RPMI8226 (cell line): ENCODE measurements at regions not wholly inside any gene's neighbourhood (a gene's known extent, or its start where the extent isn't known, plus 50 kb on each side); places are given as distances from the start of the nearest gene placed in this dataset.
"Not testable (repeated sequence)": the region's sequence is repeated elsewhere in the genome, so short reads cannot be mapped to it uniquely, and the experiment has no call there.

Source experiments
- DNase-seq: peaks from one replicate; pipeline ENCODE4 v3.0.0-alpha.2; 2015

DNA sequence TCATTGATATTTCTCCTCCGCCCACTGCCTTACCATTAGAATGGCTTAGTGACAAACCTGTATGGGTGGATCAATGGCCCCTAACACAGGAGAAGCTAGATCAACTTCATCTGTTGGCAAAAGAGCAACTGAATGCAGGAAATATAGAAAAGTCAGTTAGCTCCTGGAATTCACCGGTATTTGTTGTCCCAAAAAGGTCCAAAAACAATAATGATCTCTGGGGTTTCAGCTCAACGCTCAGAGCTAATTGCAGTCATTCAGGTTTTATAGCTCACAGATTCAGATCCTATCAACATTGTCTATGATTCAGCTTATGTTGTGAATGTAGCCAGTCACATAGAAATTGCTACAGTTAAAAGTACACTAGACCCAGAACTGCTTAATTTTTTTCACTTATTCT, 124.0 kb upstream of the ZCCHC13 start:
- no peak for DNase-seq

DNA sequence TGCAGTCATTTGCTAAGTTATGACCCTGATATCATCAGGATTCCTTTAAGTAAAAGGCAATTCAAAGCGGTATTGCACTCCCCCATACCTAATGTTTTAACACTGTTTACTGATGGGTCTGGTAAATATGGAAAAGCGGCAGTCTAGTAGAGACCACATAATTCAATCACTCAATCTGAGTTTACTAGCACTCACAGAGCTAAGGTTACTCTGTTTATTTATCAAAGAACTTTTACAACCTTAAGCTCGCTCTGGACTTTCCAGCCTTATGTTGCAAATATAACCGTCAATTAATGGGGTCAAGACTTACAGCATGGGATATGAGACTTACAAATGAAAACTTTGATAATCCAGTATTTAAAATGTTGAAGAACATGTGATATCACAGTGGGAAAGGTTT, 124.5 kb upstream of the ZCCHC13 start:
- no peak for DNase-seq

DNA sequence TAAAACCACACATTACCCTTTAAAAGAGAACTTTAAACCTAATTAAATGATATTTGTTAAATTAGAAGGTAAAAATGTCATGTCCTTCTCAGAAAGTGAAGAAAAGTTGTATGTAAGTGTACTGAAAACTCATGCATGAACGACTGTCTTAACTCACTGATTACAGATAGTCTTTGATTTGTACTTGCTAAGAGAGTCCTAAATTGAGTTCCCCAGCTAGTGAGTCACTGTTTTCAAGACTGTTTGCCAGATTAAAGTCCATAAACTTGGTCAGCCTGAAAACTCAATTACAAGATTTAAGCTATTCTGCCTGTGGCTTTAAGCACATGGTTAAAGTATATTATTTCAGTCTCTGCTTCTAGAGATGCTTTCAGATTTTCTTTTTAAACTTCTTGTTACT, 124.9 kb upstream of the ZCCHC13 start:
- DNase-seq, result no peak

GRCh38 chrX:74178536-74178935, 125.4 kb upstream of the ZCCHC13 start:
- DNase-seq, result no peak

DNA sequence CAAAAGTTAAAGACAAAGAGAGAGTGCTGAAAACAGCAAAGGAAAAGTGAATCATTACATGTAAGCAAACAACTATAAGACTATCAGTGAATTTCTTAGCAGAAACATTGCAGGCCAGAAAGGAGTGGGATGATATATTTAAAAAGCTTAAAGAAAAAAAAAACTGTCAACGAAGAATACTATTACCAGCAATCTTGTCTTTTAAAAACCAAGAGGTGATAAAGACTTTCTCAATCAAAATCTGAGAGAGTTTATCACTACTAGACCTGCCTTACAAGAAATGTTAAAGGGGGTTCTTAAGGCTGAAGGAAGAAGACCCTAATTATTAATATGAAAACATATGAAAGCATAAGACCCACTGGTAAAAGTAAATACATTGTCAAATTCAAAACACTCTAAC, 132.5 kb upstream of the ZCCHC13 start:
- DNase-seq, result no peak

DNA sequence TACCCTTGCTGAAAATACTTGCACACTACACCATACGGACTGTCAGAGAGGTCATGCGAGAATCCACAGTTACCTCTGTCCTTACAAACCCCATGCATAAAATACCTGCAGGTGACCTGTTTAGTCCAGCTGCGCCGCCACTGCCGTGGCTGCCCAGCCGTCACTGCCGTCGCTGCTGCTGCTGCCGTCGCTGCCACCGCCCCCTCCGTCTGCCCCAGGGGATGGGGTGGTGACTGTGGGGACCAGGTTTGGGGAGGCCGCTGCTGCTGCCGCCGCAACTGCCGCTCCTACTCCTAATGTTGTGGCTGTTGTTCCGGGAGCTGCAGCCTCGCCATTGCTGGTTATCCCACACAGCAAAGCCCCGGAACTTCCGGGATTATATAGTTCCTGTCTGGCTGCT, 141.8 kb upstream of the ZCCHC13 start:
- no peak for DNase-seq

DNA sequence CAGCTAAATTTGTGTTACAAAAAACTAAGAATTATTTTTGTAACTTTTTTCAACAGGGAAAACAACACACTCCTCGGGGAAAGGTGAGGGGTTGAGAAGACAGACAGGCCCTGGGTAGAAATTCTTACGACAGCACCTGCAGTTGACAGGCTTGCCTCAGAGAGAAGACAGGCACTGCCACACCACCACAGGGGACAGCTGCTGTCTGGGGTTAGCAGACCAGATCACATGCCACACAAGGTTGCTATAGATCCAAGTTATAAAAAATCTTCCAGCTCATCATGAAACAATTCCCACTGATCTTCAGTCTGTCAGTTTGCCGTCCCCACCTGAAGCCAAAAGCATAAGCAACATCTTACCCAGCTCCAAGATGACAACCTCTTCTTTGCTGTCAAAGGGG, 143.2 kb upstream of the ZCCHC13 start:
- no peak for DNase-seq

DNA sequence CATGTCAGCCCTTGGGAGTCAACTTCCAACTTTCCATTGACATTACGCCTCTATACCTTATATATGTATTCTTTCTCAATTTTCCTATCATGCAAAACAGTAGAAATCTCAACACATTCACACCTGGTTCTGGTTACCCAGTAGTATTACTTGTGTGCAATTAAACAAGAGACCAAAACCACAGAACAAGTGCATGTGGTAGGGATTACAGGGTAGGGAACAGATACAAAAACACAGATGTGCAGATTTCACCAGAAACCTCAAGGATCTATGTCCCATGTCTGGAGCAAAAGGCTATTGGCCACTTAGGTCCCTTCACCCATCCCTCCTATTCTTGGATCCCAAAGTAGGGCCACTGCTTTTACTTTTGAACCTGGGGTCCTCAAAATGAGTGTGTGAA, 143.6 kb upstream of the ZCCHC13 start:
- no peak for DNase-seq

DNA sequence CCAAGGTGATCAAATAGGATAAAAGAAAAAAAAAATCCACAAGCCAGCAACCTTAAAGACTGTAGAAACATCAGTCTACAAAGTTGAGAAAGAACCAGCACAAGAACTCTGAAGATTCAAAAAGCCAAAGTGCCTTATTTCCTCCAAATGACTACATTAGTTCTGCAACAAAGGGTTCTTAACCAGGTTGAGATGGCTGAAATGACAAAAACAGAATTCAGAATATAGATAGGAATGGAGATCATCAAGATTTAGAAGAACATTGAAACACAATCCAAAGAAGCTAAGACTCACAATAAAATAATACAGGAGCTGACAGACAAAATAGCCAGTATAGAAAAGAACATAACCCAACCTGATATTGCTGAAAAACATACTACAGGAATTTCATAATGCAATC, 156.5 kb upstream of the ZCCHC13 start:
- DNase-seq, result no peak

- no peak for DNase-seq
These were observed 165.0 kb upstream of the ZCCHC13 start for GRCh38 chrX:74138943-74139342.

DNA sequence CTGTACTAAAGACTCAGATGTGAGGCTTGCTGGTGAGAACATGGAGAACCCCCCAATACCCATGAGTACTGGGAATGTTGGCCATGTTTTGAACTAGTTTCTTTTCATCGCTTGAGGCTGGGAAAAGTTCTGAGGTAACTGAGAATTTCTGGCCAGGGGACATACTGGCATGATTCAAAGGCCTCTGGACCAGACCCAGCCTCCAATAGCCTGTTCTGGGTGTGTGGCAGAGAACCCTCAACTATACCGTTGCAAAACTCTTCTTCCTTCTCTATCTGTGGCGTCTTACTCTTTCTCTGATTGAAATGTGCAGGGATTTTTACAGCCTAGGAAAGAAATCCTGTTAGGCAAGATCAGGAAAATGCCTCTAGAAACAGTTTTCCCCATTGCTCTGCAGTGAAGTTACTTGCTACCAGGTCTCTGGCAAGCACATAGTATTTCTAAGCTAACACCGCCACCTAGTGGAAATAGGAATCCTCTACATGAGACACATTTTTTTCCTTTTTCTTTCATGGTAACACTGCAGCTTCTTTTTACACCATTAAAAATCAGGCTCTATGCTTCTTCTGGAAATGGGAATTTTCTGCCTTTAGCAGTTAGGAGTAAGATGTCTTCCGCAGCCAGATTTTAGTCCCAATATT, 170.7 kb upstream of the ZCCHC13 start:
- DNase-seq, result peak; percentile 58

- no peak for DNase-seq
These were observed 171.7 kb upstream of the ZCCHC13 start for GRCh38 chrX:74132280-74132679.

- DNase-seq, result no peak
These were observed 184.7 kb upstream of the ZCCHC13 start for GRCh38 chrX:74119016-74119910.

DNA sequence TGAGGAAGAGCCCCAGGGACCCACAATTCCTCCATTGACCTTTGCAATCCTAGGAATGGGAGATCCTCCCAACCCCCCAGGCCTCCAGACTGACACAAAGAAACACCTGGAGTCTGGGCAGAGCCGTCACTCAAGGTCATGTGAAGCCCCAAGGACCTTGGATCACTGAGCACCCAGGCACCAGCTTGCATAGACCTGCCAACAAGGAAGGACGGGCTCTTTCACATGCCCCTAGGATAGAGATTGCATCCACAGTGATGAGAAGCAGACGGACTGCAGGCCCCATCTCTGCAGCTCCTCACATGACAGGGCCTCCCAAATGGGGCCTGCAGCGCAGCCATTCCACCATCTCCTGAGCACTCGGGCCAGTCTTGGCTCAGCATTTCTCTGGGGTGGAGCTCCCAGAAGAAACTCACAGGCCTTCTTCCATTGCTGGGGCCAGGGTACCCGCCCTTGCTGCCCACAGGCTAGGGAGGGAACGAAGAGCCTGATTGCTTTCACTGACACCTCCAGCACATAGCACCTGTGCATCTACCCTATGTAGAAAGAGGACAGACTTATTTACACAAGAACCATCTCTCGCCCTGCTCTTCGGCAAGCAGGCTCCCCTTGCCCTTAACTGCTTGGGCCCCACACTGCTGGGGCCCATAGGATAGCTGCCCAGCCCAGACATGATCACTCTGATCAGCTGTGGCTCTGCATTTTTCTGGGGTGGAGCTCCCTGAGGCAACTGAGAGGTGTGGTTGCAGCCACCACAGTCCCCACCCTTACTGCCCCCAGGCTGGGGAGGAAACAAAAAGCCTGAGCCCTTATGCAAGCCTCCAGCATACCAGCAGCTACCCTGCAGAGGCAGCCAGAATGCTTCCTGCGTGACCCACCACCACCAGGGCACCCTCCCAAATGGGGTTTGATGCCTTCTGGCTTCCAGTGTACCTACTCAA, 185.7 kb upstream of the ZCCHC13 start:
- DNase-seq, result no peak

DNA sequence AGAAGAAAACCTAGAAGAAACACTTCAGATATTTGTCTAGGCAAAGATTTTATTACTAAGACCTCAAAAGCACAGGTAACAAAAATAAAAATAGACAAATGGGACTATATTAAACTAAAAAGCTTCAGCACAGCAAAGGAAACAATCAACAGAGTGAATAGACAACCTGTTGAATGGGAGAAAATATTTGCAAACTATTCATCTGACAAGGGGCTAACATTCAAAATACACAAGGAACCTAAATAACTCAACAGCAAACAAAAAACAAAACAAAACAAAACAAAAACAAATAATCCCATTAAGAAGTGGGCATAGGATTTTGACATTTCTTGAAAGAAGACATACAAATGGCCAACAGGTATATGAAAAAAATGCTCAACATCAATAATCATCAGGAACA, 192.7 kb upstream of the ZCCHC13 start:
- no peak for DNase-seq

GRCh38 chrX:74107666-74108065, 196.3 kb upstream of the ZCCHC13 start:
- DNase-seq, result no peak

- no peak for DNase-seq
These were observed 199.5 kb upstream of the ZCCHC13 start for GRCh38 chrX:74104356-74105015.

DNA sequence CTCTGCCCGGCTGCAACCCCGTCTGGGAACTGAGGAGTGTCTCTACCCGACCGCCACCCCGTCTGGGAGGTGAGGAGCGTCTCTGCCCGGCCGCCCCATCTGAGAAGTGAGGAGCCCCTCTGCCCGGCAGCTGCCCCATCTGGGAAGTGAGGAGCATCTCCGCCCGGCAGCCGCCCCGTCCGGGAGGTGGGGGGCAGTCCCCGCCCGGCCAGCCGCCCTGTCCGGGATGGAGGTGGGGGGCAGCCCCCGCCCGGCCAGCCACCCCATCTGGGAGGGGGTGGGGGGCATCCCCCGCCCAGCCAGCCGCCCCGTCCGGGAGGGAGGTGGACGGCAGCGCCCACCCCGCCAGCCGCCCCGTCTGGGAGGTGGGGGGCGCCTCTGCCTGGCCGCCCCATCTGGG, 205.6 kb upstream of the ZCCHC13 start:
- DNase-seq, result not testable (repeated sequence)

DNA sequence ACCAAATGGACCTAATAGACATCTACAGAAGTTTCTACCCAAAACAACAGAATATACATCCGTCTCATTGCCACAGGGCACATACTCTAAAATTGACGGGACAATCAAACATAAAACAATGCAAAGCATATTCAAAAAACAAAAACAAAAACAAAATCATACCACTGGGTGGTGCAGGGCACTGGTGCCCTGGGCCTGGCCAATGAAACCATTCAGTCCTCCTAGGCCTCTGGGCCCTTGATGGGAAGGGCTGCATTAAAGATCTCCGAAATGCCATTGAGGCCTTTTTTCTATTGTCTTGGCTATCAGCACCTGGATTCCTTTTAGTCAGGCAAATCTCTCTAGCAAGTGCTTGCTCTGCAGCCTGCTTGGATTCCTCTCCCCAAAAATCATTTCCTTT, 213.9 kb upstream of the ZCCHC13 start:
- no peak for DNase-seq

DNA sequence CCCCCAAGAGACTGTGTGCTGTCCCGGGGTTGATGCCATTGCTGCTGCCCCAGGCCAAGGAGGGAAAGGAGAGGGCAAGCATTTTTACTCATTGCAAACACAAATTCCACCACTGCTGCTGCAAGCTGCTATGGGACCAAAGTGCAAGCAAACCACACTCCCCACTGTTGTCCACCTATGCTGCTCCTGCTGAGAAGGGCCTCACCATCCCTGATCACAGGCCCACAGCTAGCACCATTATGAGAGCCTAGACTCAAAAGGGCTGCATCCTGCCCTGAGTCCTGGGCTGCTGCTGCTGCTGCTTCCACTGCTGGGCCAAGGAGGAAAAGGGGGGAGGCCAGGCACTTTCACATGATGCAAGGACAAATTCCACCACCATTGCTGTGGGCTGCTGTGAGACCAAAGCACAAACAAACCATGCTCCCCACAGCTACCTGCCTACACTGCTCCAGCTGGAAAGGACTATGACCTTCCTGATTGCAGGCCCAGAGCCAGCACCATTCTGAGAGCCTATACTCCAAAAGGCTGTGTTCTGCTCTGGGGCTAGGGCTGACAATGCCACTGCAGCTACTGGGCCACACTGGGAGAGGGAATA, 218.2 kb upstream of the ZCCHC13 start:
- no peak for DNase-seq

DNA sequence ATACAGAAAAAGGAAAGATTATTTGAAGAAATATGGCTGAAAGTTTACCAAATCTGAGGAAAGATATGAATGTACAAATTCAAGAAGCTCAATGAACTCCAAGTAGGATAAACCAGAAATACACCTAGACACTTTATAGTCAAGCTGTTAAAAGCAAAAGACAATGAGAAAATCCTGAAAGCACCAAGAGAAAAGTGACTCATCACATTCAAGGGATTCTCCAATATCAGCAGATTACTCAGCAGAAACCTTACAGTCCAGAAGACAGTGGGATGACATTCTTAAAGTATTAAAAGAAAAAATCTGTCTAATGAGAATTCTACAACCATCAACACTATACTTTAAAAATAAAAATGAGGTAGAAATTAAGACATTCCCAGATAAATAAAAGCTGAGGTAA, 223.8 kb upstream of the ZCCHC13 start:
- DNase-seq, result no peak

GRCh38 chrX:74065831-74066390, 213.4 kb upstream of the XIST start:
- DNase-seq, result no peak
